Globus pallidus (tissue), 1 donor: ENCODE measurements at regions not wholly inside any gene's neighbourhood (a gene's known extent, or its start where the extent isn't known, plus 50 kb on each side); places are given as distances from the start of the nearest gene placed in this dataset.

Experiments used
- DNase-seq: peaks from one replicate; pipeline ENCODE4 v3.0.0-alpha.2; 2015; ENCODE audit warnings: low spot score

DNA sequence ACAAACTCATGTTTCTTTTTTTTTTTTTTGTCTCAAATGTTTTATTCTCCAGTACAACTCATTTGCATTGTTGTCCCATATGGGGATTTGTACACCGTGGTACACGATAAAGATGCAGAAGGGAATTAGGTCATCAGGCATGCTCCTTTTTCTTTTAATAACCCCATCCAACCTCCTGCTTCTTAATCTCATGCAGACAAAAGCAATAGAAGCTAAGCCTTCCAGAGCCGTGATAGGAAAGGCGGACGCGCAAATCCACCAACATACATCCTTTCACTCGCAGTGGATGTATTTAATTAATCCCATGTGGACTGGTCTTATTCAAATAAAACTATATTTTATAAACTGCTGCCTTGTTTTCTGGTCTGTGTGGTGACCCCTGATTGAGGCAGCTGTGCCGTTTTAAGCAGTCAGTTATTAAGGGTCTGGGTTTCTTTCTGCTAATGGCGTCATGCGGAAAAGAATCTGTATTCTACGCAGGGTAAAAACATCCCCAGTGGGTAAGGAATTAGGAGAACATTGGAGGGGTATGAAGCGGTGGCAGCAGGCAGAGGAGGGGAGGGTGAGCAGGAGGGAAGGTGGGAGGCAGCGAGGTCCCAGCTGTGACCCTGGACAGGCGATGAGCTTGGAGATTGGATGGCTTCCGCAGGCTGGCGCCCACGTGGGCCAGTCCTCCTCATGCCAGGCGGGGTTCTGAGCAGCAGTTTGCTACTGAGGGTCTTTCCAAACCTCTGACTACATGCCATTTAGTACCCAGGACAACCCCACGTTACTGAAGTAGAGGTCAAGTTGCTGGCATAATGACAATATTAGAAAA, 172.8 kb downstream of the LINC00237 start:
- no peak for DNase-seq

GRCh38 chr20:20932156-20932555, 174.0 kb downstream of the LINC00237 start:
- no peak for DNase-seq

DNA sequence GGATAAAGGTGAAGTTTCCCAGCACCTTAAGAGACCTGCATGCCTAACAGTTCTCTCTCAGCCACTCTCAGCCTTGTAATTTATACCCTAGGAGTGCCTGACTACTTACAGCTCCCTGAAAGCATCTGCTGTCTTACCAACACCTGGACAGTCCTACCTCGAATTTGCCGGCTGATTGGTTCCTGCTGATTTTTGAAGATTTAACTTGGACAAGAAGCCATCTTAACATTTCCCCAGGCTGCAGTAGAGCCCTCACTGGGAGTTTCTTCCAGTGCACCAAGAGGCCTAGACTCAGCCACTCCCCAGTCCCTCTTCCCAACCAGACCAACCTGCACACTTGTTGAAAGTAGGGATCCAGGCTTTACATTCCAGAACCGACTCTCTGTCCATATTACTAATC, 174.5 kb downstream of the LINC00237 start:
- no peak for DNase-seq

GRCh38 chr20:20931024-20931423, 175.1 kb downstream of the LINC00237 start:
- no peak for DNase-seq

DNA sequence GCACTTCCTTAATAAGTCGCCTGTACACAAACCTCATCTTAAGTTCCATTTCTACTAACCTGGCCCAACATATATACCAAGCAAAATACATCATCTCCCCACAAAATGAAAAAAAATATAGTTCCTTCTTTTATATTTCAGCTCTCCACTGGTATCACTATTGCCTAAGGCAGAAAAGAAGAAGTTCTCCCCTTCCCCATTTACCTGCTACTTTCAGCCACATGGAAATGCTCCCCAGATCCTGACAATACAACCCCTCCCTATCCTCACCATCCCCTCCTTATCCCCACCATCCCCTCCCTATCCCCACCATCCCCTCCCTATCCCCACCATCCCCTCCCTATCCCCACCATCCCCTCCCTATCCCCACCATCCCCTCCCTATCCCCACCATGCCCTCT, 175.7 kb downstream of the LINC00237 start:
- DNase-seq = no peak

DNA sequence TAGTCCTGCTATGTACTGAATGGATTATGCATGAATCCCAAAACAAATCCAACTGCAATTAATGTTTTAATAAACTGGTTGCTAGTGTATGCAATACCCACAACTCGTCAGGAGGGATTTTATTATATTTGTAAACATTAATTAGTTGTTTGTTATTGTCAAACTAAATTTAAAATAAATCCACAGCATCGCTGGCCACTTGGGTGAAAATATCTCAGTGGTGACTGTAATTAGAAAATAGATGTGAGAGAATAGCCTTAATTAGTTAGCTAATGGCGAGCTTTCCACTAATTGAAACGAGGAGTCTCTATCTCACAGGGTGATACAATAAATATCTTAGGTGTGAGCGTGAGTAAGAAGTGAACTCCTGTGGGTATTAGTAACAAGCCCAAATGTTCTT, 176.8 kb downstream of the LINC00237 start:
- no peak for DNase-seq

DNA sequence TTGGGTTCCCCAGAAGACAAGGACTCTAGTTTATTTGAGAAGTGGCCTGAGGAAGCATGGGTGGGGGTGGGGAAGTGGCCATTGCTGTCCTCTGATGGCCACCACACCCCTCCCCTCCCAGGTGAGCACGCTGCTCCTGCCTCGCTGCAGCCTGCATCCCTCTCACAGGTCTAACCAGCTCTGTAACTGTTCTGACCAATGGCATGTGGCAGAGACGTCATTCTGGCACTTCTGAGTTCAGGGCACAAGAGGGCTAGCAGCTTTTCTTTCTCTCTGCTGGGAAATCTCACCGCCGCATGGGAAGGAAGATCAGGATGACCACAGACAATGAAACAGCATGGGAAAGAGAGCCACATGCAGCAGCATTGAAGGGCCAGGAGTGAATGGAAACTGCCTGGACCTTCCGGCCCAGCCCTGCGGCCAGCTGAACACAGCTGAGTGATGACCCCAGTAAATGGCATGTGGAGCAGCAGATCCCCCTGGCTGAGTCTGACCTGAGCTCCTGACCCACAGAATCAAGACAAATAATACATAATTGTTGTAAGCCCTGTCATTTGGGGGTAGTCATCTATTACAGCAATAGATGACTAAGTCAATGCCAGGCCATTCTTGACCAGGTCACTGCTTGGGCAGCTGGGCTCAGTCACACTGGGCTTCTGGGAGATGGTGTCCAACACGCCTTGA, 179.8 kb downstream of the LINC00237 start:
- DNase-seq = no peak

DNA sequence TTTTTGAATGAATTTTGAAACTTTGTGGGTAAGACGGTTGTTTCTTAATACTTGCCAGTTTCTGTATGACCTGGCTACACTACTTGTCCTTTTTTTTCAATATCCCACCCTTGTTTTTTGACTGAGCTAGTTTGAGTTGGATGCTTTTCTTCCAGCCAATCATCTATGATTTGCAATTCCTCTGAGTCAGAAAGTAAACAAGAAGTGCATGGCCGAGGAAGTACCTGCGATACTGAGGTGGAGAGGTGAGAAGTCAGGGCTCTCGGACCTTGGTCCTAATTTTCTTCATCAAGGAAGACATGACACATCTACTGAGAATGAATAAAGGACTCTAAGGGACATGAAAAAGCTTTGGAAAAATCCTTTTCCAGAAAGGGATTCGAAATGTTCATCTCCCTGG, 185.7 kb downstream of the LINC00237 start:
- DNase-seq = no peak

DNA sequence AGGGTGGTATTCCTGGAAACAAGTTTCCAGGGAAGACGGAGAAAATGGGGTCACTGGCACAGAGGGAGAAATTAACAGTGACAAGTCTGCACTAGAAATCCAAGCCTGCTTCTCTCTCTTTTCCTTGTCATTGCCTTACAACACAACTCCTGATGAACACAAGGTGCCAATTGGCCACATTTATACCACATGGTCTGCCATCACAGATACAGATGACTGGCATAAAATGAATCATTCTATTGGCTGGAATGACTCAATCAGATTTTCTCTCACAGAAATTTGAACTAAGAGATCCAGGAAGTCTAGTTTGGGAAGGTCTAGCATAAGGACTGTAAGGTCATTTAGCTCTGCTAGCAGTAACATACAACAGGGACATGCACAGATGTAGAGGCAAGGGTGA, 190.3 kb downstream of the LINC00237 start:
- no peak for DNase-seq

DNA sequence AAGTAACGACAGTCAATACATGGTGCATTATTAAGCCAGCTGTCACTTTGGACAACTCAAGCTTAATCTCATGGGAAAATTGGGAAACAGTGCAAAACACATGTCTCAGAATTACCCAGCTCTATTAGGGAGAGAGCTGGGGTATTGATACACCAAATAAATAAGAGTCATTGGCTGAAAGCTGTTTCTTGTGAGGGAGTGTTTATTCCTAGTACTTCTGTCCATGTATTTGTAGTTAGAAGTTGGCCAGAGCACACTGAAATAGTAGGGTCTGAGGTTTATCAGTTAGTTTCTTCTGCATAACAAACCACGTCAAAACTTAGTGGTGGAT, 192.0 kb upstream of the RALGAPA2 start:
- no peak for DNase-seq

- no peak for DNase-seq
Measured at GRCh38 chr20:20903773-20904500, 191.5 kb upstream of the RALGAPA2 start.

DNA sequence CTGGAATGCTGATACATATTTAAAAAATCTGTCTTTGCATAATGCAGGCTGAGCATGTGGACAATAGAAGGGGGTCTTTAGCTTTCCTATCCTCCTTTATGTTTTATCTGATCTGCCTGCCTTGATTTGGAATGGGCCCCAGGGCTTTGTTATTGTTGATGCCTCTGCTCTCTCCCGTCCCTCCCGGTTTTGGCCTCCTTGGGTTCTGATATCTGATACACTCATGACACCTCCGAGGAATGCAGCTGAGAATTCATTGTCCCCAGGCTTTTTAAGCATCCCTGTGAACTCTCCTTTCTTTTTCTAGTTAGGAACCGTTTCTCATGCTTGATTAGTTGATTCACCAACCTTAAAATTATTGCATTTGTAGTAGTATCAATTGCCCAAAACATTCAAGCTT, 185.5 kb upstream of the RALGAPA2 start:
- no peak for DNase-seq

- DNase-seq = no peak
Measured at GRCh38 chr20:20897145-20897544, 184.7 kb upstream of the RALGAPA2 start.

GRCh38 chr20:20896606-20897005, 184.2 kb upstream of the RALGAPA2 start:
- DNase-seq = no peak

- DNase-seq = no peak
Measured at GRCh38 chr20:20895537-20895936, 183.1 kb upstream of the RALGAPA2 start.

- no peak for DNase-seq
Measured at GRCh38 chr20:20894753-20895152, 182.3 kb upstream of the RALGAPA2 start.

DNA sequence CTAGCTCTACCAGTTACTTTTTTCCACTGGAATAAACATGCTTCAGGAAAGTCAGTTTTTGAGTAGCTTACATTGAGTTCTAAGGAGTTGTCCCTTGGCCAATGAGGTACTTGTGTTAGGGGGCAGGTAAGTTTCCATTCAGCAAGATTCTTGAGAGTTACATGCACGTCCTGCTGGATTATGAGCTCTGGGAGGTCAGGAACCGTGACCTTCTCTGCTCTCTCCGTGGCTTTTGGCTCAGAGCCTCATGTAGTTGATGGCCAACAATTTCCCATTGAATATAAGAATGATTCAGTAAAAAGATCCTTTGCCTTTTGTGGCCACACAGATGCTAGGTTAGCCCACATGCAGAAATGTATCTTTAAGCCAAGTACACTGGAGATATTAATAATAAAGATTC, 181.8 kb upstream of the RALGAPA2 start:
- DNase-seq = no peak

DNA sequence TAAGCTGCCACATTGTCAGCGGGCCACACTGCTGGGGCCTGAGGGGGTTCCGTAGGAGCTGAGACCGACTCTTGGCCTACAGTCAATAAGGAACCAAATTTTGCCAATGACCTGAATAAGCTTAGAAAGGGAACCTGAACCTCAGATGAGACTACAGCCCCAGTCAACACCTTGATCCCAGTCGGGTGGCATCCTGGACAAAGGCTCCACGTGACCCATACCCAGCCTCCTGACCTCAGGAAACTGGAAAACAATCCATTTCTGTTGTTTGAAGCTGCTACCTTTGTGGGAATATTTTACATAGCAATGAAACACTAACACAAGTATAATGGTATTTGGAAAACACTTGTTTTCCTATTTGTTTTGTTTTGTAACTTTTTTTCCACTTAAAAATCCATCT, 179.9 kb upstream of the RALGAPA2 start:
- no peak for DNase-seq

DNA sequence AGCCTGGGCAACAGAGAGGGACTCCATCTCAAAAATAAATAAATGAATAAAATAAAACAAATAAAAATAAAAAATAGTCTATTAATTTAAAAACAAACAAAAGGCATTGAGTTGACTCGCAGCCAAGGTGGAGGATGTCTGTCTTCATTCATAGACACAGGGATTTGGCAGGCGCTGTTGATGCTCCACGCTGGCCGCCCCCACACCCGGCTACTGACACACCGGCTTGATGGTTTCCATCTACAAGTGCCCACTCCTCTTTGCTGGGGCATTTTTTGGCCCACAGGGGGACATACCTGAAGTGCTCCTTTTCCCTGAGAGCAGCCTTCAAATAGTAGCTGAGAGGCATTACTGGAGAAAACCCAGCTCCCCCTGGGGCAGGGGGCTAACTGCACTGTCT, 178.3 kb upstream of the RALGAPA2 start:
- DNase-seq = no peak

- no peak for DNase-seq
Measured at GRCh38 chr20:20888936-20889335, 176.5 kb upstream of the RALGAPA2 start.

DNA sequence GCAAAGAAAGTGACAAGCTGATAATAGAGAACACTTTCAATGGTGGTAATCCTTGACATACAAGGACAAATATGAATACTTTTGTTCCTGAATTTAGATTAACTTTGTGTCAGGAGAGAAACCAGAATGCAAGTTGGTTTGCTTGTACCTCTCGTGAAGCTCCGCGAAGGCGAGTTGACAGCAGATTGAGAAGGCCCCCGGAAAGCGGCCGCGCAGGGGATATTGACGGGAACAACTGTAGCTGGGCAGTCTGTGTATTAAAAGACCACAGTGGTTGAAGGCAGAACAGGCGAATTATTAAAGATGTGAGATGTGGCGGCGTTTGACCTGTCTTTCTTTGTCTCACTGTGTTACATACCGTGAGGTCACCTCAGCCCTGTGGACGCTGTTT, 175.8 kb upstream of the RALGAPA2 start:
- no peak for DNase-seq

GRCh38 chr20:20887593-20888265, 175.3 kb upstream of the RALGAPA2 start:
- no peak for DNase-seq

GRCh38 chr20:20881808-20882207, 169.4 kb upstream of the RALGAPA2 start:
- DNase-seq = no peak
